Ishikawa (cell line): ENCODE measurements at regions not wholly inside any gene's neighbourhood (a gene's known extent, or its start where the extent isn't known, plus 50 kb on each side); places are given as distances from the start of the nearest gene placed in this dataset.

Source experiments
- CEBPB ChIP-seq: IDR thresholded peaks from 2 replicates; pipeline ENCODE4 v1.6.1; 2012
- CREB1 ChIP-seq: IDR thresholded peaks from 2 replicates; pipeline ENCODE4 v1.6.1; 2012; ENCODE audit warnings: low read depth
- MAX ChIP-seq: IDR thresholded peaks from 2 replicates; pipeline ENCODE4 v1.6.1; 2012
- REST ChIP-seq: IDR thresholded peaks from 2 replicates; pipeline ENCODE4 v1.6.1; 2012; ENCODE audit warnings: low read depth, mild to moderate bottlenecking
- TCF12 ChIP-seq: IDR thresholded peaks from 2 replicates; pipeline ENCODE4 v1.6.1; 2012; ENCODE audit warnings: low read depth
- TF ChIP-seq, protein P1 (sequence below): IDR thresholded peaks from 2 replicates; pipeline ENCODE4 v1.6.1; 2012

DNA sequence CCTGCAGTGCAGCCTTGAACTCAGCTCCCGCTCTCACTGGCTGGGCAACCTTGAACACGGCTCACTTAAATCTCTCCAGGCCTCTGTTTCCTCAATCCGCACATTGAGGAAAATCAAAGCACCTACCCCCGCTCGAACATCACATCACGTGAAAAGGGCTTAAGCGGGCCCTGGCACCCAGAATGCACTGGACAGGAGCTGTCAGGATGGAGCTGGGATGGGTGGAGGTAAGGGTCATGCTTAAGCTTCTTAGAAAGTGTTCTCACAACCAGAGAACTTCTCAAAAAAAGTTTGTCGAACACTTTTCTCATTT, 55.7 kb upstream of the MGMT start:
- TF ChIP-seq TCF12: no peak
- no peak for TF ChIP-seq CREB1
- no peak for TF ChIP-seq MAX
- no peak for TF ChIP-seq CEBPB
- TF ChIP-seq, protein P1, sequence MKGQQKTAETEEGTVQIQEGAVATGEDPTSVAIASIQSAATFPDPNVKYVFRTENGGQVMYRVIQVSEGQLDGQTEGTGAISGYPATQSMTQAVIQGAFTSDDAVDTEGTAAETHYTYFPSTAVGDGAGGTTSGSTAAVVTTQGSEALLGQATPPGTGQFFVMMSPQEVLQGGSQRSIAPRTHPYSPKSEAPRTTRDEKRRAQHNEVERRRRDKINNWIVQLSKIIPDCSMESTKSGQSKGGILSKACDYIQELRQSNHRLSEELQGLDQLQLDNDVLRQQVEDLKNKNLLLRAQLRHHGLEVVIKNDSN: no peak
- no peak for TF ChIP-seq REST
